Esophagus squamous epithelium (tissue), 5 donors: ENCODE measurements at regions not wholly inside any gene's neighbourhood (a gene's known extent, or its start where the extent isn't known, plus 50 kb on each side); places are given as distances from the start of the nearest gene placed in this dataset.

Experiments used
- DNase-seq: peaks from one replicate; lab custom pipeline; 2025; lab: John Stamatoyannopoulos, UW
- H3K27ac ChIP-seq, 4 donors: fragments of 200-600 bp; sonication (generic); one replicate each; pipeline ENCODE4 v1.5.1; 2016 to 2019; ENCODE audit warnings: mild to moderate bottlenecking in 1 of 4
- H3K27me3 ChIP-seq, 4 donors: fragments of 200-600 bp; sonication (generic); 1 replicate in 3 of 4; 2 replicates in 1 of 4; pipeline versions ENCODE4 v1.5.1 to v1.6.0; 2017 to 2021; ENCODE audit warnings: antibody characterized with exemption in 1 of 4
- H3K36me3 ChIP-seq, 3 donors: fragments of 200-600 bp; sonication (generic); one replicate each; pipeline ENCODE4 v1.5.1; 2016 to 2019
- H3K4me1 ChIP-seq, 3 donors: fragments of 200-600 bp; sonication (generic); one replicate each; pipeline ENCODE4 v1.5.1; 2017 to 2019
- H3K4me3 ChIP-seq, 4 donors: fragments of 200-600 bp; sonication (generic); 1 replicate in 3 of 4; 2 replicates in 1 of 4; pipeline ENCODE4 v1.5.1; 2016 to 2019; ENCODE audit warnings: mild to moderate bottlenecking in 2 of 4, moderate library complexity in 1 of 4
- H3K9me3 ChIP-seq, 3 donors: fragments of 200-600 bp; sonication (generic); one replicate each; pipeline ENCODE4 v1.5.1; 2016 to 2019
- POLR2A ChIP-seq, 4 donors: fragments of 450-650 bp; IDR thresholded peaks; one replicate each; pipeline ENCODE4 v1.6.1; 2017; ENCODE audit warnings: antibody characterized with exemption in 4 of 4, mild to moderate bottlenecking in 4 of 4, moderate library complexity in 3 of 4
- WGBS, 2 donors: methylation state at CpG; one replicate each; pipeline ENCODE4 v1.1.5; 2018; 5-methylcytosine and 5-hydroxymethylcytosine counted together
- intact Hi-C: fragments of 100-400 bp; cut with DNase I; formaldehyde crosslinking; loops from one replicate; pipeline ENCODE4 v1.15.0; 2022
- TF ChIP-seq, protein P1 (sequence below), 6 experiments: fragments of 450-650 bp in 4 of 6; fragments of 200-600 bp in 2 of 6; sonication (generic) in 2 of 6; IDR thresholded peaks; one replicate each; pipeline ENCODE4 v1.5.1; 2016 to 2019; ENCODE audit warnings: antibody characterized with exemption in 6 of 6, mild to moderate bottlenecking in 4 of 6, moderate library complexity in 4 of 6
- donor health status: DM: yes; HTN: yes; CAD: no.

DNA sequence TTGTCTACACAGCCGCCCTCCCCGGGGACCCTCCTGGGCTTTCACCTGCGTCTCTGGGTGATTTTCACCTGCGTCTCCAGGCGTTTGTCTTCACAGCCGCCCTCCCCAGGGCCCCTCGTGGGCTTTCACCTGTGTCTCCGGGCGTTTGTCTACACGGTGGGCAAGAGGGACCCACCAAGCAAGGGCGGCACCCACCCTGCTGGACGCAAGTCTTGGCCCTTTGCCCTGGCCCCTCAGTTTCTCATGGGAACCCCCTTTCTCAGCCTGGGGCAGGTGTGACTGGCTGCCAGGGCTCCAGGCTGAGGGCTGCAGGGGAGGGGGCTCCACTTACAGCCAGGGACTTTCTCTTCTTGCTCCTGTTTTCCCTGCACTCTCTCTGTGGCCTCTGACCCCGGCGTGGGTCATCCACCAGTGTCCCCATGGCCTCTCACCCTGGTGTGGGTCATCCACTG, 68.6 kb upstream of the GALNT9 start:
- intact Hi-C loops: no loop called here
- DNase-seq: no peak
- TF ChIP-seq, protein P1, sequence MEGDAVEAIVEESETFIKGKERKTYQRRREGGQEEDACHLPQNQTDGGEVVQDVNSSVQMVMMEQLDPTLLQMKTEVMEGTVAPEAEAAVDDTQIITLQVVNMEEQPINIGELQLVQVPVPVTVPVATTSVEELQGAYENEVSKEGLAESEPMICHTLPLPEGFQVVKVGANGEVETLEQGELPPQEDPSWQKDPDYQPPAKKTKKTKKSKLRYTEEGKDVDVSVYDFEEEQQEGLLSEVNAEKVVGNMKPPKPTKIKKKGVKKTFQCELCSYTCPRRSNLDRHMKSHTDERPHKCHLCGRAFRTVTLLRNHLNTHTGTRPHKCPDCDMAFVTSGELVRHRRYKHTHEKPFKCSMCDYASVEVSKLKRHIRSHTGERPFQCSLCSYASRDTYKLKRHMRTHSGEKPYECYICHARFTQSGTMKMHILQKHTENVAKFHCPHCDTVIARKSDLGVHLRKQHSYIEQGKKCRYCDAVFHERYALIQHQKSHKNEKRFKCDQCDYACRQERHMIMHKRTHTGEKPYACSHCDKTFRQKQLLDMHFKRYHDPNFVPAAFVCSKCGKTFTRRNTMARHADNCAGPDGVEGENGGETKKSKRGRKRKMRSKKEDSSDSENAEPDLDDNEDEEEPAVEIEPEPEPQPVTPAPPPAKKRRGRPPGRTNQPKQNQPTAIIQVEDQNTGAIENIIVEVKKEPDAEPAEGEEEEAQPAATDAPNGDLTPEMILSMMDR (IDR thresholded peaks at IDR 0.05): no peak
- no peak for TF ChIP-seq POLR2A (IDR thresholded peaks at IDR 0.05)
- Histone ChIP-seq H3K27me3 (peaks cover 0 to 100% (median 21%) of the 10 kb centered on the region in 4 donors), H3K27ac (no peak overlapping the region), H3K9me3 (no peaks in the 10 kb centered on the region), H3K36me3 (no peaks in the 10 kb centered on the region), H3K4me3 (no peak overlapping the region), H3K4me1 (no peaks in the 10 kb centered on the region)
- whole genome bisulfite sequencing, 2 donors: 14 to 44% methylated on average over 7 to 14 of the region's 14 CpGs

GRCh38 chr12:132397152-132397933, 68.0 kb upstream of the GALNT9 start:
- DNase-seq: no peak
- intact Hi-C loops: no loop called here
- no peak overlapping the region for H3K4me3 ChIP-seq
- H3K27me3 ChIP-seq: peaks cover 0 to 100% (median 21%) of the 10 kb centered on the region in 4 donors
- no peaks in the 10 kb centered on the region for H3K9me3 ChIP-seq
- no peaks in the 10 kb centered on the region for H3K36me3 ChIP-seq
- TF ChIP-seq POLR2A (IDR thresholded peaks at IDR 0.05): no peak
- TF ChIP-seq, protein P1 (IDR thresholded peaks at IDR 0.05): no peak
- 22 to 38% methylated on average over 27 to 39 of the region's 39 CpGs for WGBS, 2 donors
- H3K4me1 ChIP-seq: no peaks in the 10 kb centered on the region
- H3K27ac ChIP-seq: no peak overlapping the region

DNA sequence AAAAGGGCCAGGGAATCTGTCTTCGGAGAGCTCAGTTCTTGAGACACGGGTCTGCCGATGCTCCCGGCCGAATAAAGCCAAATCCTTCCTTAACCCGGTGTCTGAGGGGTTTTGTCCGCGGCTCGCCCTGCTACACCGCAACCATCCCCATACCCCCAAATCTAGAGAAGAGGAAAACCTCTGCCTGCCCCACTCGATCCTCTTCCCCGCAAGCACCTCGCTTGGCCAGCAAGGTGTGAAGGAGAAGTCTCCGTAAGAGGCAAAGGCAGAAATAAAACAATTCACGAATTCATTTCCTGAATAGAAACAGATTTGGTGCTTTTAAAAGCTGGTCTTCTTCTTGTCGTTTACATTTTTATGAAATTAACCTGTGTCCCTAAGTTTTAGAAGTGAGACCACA, 67.3 kb upstream of the GALNT9 start:
- 60 to 69% methylated on average over 15 to 16 of the region's 16 CpGs for WGBS, 2 donors
- TF ChIP-seq, protein P1 (IDR thresholded peaks at IDR 0.05): no peak
- TF ChIP-seq POLR2A (IDR thresholded peaks at IDR 0.05): no peak
- DNase-seq: no peak
- Histone ChIP-seq H3K27ac (no peak overlapping the region), H3K4me3 (no peak overlapping the region), H3K9me3 (no peaks in the 10 kb centered on the region), H3K4me1 (no peaks in the 10 kb centered on the region), H3K36me3 (no peaks in the 10 kb centered on the region), H3K27me3 (peaks cover 0 to 95% (median 21%) of the 10 kb centered on the region in 4 donors)
- intact Hi-C loops: no loop called here

DNA sequence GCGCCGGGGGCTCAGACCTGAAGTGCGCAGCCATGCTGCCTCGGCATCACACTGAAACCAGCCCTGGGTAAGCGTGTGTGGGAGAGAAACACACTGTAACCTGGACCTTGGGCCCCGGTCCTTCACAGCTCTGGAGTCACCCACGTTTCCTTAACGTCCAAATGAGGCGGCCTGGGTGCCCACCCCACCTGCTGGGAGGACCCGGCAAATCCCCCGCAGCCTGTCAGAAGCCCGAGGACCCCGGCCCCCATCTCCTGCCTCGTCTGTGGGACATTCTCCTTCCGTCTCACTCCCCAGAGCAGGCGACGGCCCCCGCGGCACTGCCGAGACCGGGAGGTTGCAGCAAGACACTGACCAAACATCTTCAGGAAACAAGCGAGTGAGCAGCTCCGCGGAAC, 66.5 kb upstream of the GALNT9 start:
- Histone ChIP-seq H3K27ac (no peak overlapping the region), H3K4me3 (no peak overlapping the region), H3K27me3 (peaks cover 0 to 95% (median 21%) of the 10 kb centered on the region in 4 donors), H3K9me3 (no peaks in the 10 kb centered on the region), H3K4me1 (no peaks in the 10 kb centered on the region), H3K36me3 (no peaks in the 10 kb centered on the region)
- 83% methylated on average over 4 of the region's 24 CpGs; no CpG with 5 or more reads in 1 of the 2 donors for WGBS, 2 donors
- TF ChIP-seq, protein P1 (IDR thresholded peaks at IDR 0.05): no peak
- TF ChIP-seq POLR2A (IDR thresholded peaks at IDR 0.05): no peak
- DNase-seq: no peak
- intact Hi-C loops: no loop called here

DNA sequence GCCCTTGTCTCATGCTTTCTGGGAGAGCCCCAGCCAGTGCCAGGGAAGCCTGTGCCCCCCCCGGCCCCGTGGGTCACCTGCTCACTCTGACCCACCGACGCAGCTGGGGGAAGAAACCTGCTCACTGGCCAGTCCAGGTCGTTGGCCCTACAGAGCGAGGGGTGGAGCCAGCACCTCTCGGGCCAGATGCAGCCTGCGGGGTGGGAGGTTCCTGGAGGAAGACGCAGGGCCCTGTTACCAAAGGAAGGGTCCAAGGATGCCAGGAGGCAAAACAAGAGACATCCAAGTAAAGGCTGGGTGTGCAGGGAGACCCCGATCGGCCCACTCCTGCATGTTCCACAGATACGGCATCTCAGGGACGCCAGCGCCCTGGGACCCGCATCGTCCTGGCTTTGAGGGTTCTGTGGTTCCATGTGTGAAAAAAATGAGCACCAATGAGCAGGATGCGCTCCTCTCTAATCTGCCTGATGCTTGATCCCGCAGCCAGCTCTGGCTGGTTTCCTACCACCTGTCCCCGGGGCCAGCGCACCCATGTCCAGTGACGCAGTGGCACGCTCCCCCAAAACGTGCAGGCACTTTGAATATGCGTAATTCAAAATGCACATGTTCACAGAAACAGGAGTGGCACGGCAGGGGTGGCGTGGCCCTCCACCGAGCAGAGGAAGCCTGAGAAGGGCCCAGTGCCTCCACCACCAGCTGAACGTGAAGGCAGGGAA, 66.0 kb upstream of the GALNT9 start:
- Histone ChIP-seq H3K9me3 (no peaks in the 10 kb centered on the region), H3K4me3 (no peak overlapping the region), H3K27me3 (peaks cover 0 to 95% (median 19%) of the 10 kb centered on the region in 4 donors), H3K4me1 (no peaks in the 10 kb centered on the region), H3K27ac (no peak overlapping the region), H3K36me3 (no peaks in the 10 kb centered on the region)
- DNase-seq: no peak
- intact Hi-C loops: no loop called here
- TF ChIP-seq, protein P1 (IDR thresholded peaks at IDR 0.05): no peak
- 81 to 83% methylated on average over 9 to 11 of the region's 28 CpGs for WGBS, 2 donors
